SH-SY5Y (cell line): ENCODE measurements at regions not wholly inside any gene's neighbourhood (a gene's known extent, or its start where the extent isn't known, plus 50 kb on each side); places are given as distances from the start of the nearest gene placed in this dataset.

Experiments used
- GATA2 ChIP-seq: IDR thresholded peaks from 2 replicates; pipeline ENCODE4 v1.6.1; 2011; ENCODE audit warnings: mild to moderate bottlenecking, low read depth, low read length
- GATA3 ChIP-seq: IDR thresholded peaks from 2 replicates; pipeline ENCODE4 v1.6.1; 2011; ENCODE audit warnings: low read depth, mild to moderate bottlenecking, low read length, moderate library complexity

- TF ChIP-seq GATA3 (no peak), GATA2 (no peak)
Measured at GRCh38 chr6:133016631-133017030, 202.3 kb downstream of the RPS12 start.
